ENCODE measurements at regions not wholly inside any gene's neighbourhood (a gene's known extent, or its start where the extent isn't known, plus 50 kb on each side); places are given as distances from the start of the nearest gene placed in this dataset.
"Not testable (repeated sequence)": the region's sequence is repeated elsewhere in the genome, so short reads cannot be mapped to it uniquely, and the experiment has no call there.

DNA sequence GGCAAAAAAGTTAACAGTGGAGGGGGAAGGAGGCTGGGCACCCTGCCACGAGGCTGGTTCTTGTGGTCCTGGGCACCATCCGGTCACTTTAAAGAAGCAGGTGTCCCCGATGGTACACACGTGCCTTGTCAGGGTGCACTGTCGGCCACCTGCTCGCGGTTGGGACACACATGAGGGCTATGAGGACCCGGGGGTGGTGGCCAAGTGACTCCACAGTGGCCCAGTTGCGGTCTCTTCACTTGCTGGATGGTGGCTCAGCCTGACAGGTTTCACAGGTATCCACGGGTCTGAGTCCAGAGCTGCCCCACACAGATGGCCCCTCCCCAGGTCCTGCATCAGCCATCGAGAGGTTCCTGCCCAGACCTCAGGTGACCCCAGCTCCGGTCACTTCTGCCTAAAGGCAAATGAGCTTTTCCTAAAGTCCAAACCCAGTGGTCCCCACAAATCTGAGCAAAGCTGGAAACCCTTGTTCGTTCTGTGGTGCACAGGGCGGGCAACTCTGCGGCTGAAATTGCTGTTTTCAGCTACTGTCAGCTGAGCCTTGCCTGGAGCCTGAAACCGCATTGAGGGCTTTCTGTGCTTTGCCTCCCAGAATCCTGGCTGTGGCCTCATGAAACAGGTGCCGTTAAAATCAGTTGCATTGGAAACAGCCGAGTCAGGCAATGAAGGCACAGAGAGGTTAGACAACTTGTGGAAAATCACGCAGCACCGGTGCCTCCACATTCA, 144.0 kb downstream of the LAT start:
- in situ Hi-C loops (cut with MboI; ENCODE audit: low sequenced_read_pairs in 4 of 4); H3K4me1 ChIP-seq; H3K4me3 ChIP-seq; DNase-seq; ATAC-seq; intact Hi-C loops (cut with DNase I; ENCODE audit: low total_unique reads); H3K27ac ChIP-seq; H3K27me3 ChIP-seq; H3K9me3 ChIP-seq; H3K36me3 ChIP-seq: not testable (repeated sequence)

DNA sequence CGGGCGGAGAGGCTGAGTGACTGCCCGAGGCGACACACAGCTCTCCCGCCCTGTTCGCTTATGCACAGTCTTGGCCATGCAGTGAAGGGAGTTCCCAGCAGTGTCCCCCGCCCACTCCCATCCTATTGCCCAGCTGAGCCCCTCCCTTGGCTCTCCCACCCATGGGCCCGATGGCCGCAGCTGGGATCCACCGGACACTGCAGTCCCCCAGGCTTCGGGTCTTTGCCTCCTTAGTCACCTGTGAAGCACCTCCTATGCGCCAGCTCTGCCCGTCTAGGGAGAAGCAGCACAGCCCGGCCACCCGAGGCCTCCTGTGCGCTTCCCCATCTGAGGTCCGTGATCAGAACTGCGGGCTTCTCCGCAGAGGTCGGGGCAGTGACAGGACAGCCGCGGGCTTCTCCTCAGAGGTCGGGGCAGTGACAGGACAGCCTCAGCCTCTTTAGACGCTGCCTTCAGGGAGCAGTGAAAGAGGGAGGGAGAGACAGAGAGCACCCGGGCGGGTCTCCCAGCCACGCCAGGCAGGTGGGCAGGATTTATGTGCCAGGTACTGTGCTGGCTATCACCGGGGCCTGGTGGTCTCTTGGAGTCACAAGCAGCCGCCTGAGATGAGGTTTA, 143.1 kb downstream of the LAT start:
- in situ Hi-C loops (cut with MboI; ENCODE audit: low sequenced_read_pairs in 4 of 4); H3K27ac ChIP-seq; DNase-seq; ATAC-seq; intact Hi-C loops (cut with DNase I; ENCODE audit: low total_unique reads); H3K27me3 ChIP-seq; H3K4me1 ChIP-seq; H3K4me3 ChIP-seq; H3K9me3 ChIP-seq; H3K36me3 ChIP-seq: not testable (repeated sequence)

DNA sequence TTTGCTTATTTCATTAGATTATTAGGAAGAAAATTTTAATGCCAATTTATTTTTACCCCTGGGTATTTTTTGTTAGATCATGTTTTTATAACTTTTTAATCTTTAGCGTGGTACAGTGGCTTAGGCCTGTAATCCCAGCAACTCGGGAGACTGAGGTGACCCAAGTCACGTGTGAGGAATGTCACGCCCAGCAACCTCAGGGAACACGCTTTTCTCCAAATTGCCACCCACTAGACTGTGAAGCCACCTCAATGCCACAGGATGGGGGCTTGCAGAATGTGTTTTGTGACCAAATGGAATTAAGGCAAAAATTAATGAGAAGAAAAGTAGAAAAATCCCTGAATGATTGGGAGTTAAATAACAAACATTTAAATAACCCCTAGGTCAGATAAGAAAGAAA, 141.8 kb downstream of the LAT start:
- no peaks in the 10 kb centered on the region for H3K9me3 ChIP-seq
- H3K4me3 ChIP-seq: no peak overlapping the region
- H3K27ac ChIP-seq: no peak overlapping the region
- TF ChIP-seq POLR2A (IDR thresholded peaks at IDR 0.05) (no peak), CTCF (IDR thresholded peaks at IDR 0.05 in 4 of 5, conservative IDR thresholded peaks at IDR 0.05 in 1 of 5) (no peak)
- H3K27me3 ChIP-seq: no peaks in the 10 kb centered on the region
- DNase-seq (no peak), ATAC-seq (no peak)
- no peaks in the 10 kb centered on the region for H3K36me3 ChIP-seq
- intact Hi-C loops (cut with DNase I; ENCODE audit: low total_unique reads): no loop called here
- H3K4me1 ChIP-seq: no peaks in the 10 kb centered on the region
- in situ Hi-C loops (cut with MboI; ENCODE audit: low sequenced_read_pairs in 4 of 4): no loop called here

DNA sequence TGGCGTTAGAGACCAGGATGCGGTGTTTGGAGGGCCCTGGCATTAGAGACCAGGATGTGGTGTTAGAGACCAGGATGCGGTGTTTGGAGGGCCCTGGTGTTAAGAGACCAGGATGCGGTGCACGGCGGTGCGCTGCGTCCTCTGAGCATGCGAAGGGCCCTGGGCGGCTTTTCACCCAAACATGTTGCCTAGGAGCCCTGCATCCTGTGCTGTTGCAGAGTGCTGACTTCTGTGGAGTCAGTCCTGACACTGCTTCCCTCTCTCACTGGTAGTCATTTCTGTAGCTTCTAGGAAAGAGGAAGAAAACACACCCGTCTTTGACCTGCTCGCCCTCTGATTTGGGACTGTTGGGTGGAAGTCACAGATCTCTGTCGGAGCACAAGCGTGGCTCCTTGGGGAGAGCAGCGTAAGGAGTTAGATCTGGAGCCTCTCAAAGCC, 141.2 kb downstream of the LAT start:
- TF ChIP-seq POLR2A (IDR thresholded peaks at IDR 0.05): no peak
- TF ChIP-seq CTCF (IDR thresholded peaks at IDR 0.05 in 4 of 5, conservative IDR thresholded peaks at IDR 0.05 in 1 of 5): no peak
- in situ Hi-C loops (cut with MboI; ENCODE audit: low sequenced_read_pairs in 4 of 4) (no loop called here), intact Hi-C loops (cut with DNase I; ENCODE audit: low total_unique reads) (no loop called here)
- Histone ChIP-seq H3K27ac (no peak overlapping the region), H3K9me3 (no peaks in the 10 kb centered on the region), H3K36me3 (no peaks in the 10 kb centered on the region), H3K4me3 (no peak overlapping the region), H3K4me1 (no peaks in the 10 kb centered on the region), H3K27me3 (no peaks in the 10 kb centered on the region)
- no peak for ATAC-seq
- DNase-seq: no peak

DNA sequence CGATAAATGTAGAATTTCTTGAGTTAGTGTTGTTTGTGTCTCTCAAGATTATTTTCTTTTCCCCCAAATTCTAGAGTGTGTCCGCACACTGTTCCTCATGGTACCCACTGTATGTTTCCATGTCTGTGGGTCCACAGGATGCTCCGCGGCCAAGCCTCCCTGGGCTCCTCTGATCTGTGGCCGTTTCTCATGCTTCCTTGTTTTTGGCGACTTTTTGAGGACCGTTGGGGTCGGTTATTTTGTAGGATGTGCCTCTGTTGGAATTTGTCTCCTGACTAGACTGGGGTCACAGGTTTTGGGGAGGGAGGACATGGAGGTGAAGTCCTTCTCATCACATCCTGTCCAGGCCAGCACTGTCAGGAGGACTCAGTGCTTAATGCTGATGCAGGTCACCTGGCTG, 140.0 kb downstream of the LAT start:
- intact Hi-C loops (cut with DNase I; ENCODE audit: low total_unique reads): no loop called here
- Histone ChIP-seq H3K27me3 (no peaks in the 10 kb centered on the region), H3K9me3 (no peaks in the 10 kb centered on the region), H3K4me3 (no peak overlapping the region), H3K27ac (no peak overlapping the region), H3K36me3 (no peaks in the 10 kb centered on the region), H3K4me1 (no peaks in the 10 kb centered on the region)
- in situ Hi-C loops (cut with MboI; ENCODE audit: low sequenced_read_pairs in 4 of 4): no loop called here
- TF ChIP-seq CTCF (IDR thresholded peaks at IDR 0.05 in 4 of 5, conservative IDR thresholded peaks at IDR 0.05 in 1 of 5) (no peak), POLR2A (IDR thresholded peaks at IDR 0.05) (no peak)
- DNase-seq (no peak), ATAC-seq (no peak)

DNA sequence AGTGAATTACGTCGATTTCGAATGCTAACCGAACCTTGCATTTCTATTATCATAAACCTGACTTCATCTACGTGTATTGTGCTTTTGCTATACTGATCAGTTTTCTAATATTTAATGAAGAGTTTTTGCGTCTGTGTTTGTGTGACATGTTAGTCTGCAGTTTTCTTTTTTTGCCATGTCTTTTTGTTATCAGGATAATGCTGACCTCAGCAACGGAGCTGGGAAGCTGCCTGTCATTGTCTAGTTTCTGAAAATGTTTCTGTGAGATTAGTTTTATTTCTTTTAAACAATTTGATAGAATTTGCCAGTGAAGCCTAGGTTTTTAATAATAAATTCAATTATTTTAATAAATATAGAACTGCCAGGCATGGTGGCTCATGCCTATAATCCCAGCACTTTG, 139.3 kb downstream of the LAT start:
- intact Hi-C loops (cut with DNase I; ENCODE audit: low total_unique reads); H3K9me3 ChIP-seq; DNase-seq; H3K27ac ChIP-seq; H3K4me3 ChIP-seq; in situ Hi-C loops (cut with MboI; ENCODE audit: low sequenced_read_pairs in 4 of 4); H3K4me1 ChIP-seq; ATAC-seq; H3K27me3 ChIP-seq; H3K36me3 ChIP-seq: not testable (repeated sequence)

GRCh38 chr16:29120680-29121079, 135.8 kb downstream of the LAT start:
- H3K27me3 ChIP-seq; ATAC-seq; H3K27ac ChIP-seq; H3K4me1 ChIP-seq; DNase-seq; H3K9me3 ChIP-seq; H3K4me3 ChIP-seq; intact Hi-C loops (cut with DNase I; ENCODE audit: low total_unique reads); H3K36me3 ChIP-seq; in situ Hi-C loops (cut with MboI; ENCODE audit: low sequenced_read_pairs in 4 of 4): not testable (repeated sequence)

GRCh38 chr16:29118301-29118957, 133.6 kb downstream of the LAT start:
- peak in 1 of 2 donors; percentile 26 for ATAC-seq
- in situ Hi-C loops (cut with MboI; ENCODE audit: low sequenced_read_pairs in 4 of 4); H3K27me3 ChIP-seq; intact Hi-C loops (cut with DNase I; ENCODE audit: low total_unique reads); H3K4me3 ChIP-seq; DNase-seq; H3K9me3 ChIP-seq; H3K27ac ChIP-seq; H3K4me1 ChIP-seq; H3K36me3 ChIP-seq: not testable (repeated sequence)

All from gastrocnemius medialis (tissue), 4 donors.